A673 (cell line): ENCODE measurements at regions not wholly inside any gene's neighbourhood (a gene's known extent, or its start where the extent isn't known, plus 50 kb on each side); places are given as distances from the start of the nearest gene placed in this dataset.

Experiments used
- BruUV-seq: library from RNA; stranded (reverse); fragments of 400-500 nt; replicated peaks from 2 replicates; lab custom pipeline; 2021; lab: Mats Ljungman, UMichigan
- CTCF ChIA-PET: fragments of 300-600 bp; sonication (Branson Sonifier 250); formaldehyde crosslinking; loops from one replicate; lab custom pipeline; 2022; ENCODE audit warnings: antibody characterized with exemption; lab: Charles Lee
- POLR2A ChIA-PET: fragments of 300-600 bp; sonication (Branson Sonifier 250); formaldehyde crosslinking; loops from one replicate; lab custom pipeline; 2022; ENCODE audit warnings: antibody characterized with exemption; ENCODE audit not compliant: low non-redundant PET; lab: Charles Lee
- DNase-seq: peaks from one replicate; pipeline ENCODE4 v3.0.0-alpha.2; 2015; ENCODE audit warnings: low spot score
- H3K27ac ChIP-seq: fragments of 200-600 bp; sonication (generic); 2 replicates; pipeline ENCODE4 v1.5.1; 2016; ENCODE audit warnings: mixed run types, low read depth, mild to moderate bottlenecking, mixed read lengths, antibody characterized with exemption, low read length; ENCODE audit not compliant: poor library complexity, severe bottlenecking
- H3K27me3 ChIP-seq: fragments of 200-600 bp; sonication (generic); replicated peaks from 2 replicates; pipeline ENCODE4 v1.6.1; 2017; ENCODE audit warnings: mixed run types, low read depth, mild to moderate bottlenecking, mixed read lengths, antibody characterized with exemption, low read length; ENCODE audit not compliant: insufficient read depth, poor library complexity
- H3K36me3 ChIP-seq: fragments of 200-600 bp; sonication (generic); 2 replicates; pipeline ENCODE4 v1.6.1; 2016; ENCODE audit warnings: mixed run types, mild to moderate bottlenecking, mixed read lengths, antibody characterized with exemption, low read length; ENCODE audit not compliant: insufficient read depth, poor library complexity, severe bottlenecking
- H3K4me1 ChIP-seq: fragments of 200-600 bp; sonication (generic); 2 replicates; pipeline ENCODE4 v1.6.1; 2017; ENCODE audit warnings: mixed run types, mild to moderate bottlenecking, mixed read lengths, antibody characterized with exemption, low read length; ENCODE audit not compliant: insufficient read depth, poor library complexity, severe bottlenecking
- H3K4me3 ChIP-seq: fragments of 200-600 bp; sonication (generic); 2 replicates; pipeline ENCODE4 v1.5.1; 2016; ENCODE audit warnings: low read depth, mixed run types, mild to moderate bottlenecking, mixed read lengths, low read length; ENCODE audit not compliant: poor library complexity, severe bottlenecking
- H3K9me3 ChIP-seq: fragments of 200-600 bp; sonication (generic); 2 replicates; pipeline ENCODE4 v1.6.1; 2016; ENCODE audit warnings: mixed run types, low read depth, mild to moderate bottlenecking, mixed read lengths, antibody characterized with exemption, low read length; ENCODE audit not compliant: poor library complexity, severe bottlenecking
- EZH2 ChIP-seq: fragments of 200-600 bp; sonication (generic); IDR thresholded peaks from 2 replicates; pipeline ENCODE4 v1.6.1; 2017; ENCODE audit warnings: borderline replicate concordance, low read depth, mild to moderate bottlenecking, mixed read lengths, antibody characterized with exemption, low read length; ENCODE audit not compliant: poor library complexity, severe bottlenecking
- intact Hi-C: fragments of 100-400 bp; cut with micrococcal nuclease; formaldehyde crosslinking; loops from one replicate; pipeline ENCODE4 v1.10.0; 2022; ENCODE audit not compliant: unreplicated experiment
- TF ChIP-seq, protein P1 (sequence below): fragments of 300-800, 200-600 bp; sonication (generic); conservative IDR thresholded peaks from 2 replicates; pipeline ENCODE4 v1.5.1; 2017; ENCODE audit warnings: low read depth, mild to moderate bottlenecking, antibody characterized with exemption, low read length, moderate library complexity, mixed read lengths

GRCh38 chr5:23648656-23649055, 141.2 kb downstream of the PRDM9 start:
- Histone ChIP-seq H3K27me3 (no peaks in the 10 kb centered on the region), H3K36me3 (no peaks in the 10 kb centered on the region), H3K27ac (no peak overlapping the region), H3K9me3 (no peaks in the 10 kb centered on the region), H3K4me1 (no peaks in the 10 kb centered on the region), H3K4me3 (no peak overlapping the region)
- BruUV-seq: no TSS peak
- ChIA-PET CTCF (no interaction called here), POLR2A (no interaction called here)
- TF ChIP-seq EZH2: no peak
- TF ChIP-seq, protein P1, sequence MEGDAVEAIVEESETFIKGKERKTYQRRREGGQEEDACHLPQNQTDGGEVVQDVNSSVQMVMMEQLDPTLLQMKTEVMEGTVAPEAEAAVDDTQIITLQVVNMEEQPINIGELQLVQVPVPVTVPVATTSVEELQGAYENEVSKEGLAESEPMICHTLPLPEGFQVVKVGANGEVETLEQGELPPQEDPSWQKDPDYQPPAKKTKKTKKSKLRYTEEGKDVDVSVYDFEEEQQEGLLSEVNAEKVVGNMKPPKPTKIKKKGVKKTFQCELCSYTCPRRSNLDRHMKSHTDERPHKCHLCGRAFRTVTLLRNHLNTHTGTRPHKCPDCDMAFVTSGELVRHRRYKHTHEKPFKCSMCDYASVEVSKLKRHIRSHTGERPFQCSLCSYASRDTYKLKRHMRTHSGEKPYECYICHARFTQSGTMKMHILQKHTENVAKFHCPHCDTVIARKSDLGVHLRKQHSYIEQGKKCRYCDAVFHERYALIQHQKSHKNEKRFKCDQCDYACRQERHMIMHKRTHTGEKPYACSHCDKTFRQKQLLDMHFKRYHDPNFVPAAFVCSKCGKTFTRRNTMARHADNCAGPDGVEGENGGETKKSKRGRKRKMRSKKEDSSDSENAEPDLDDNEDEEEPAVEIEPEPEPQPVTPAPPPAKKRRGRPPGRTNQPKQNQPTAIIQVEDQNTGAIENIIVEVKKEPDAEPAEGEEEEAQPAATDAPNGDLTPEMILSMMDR: no peak
- intact Hi-C loops: no loop called here
- no peak for DNase-seq

DNA sequence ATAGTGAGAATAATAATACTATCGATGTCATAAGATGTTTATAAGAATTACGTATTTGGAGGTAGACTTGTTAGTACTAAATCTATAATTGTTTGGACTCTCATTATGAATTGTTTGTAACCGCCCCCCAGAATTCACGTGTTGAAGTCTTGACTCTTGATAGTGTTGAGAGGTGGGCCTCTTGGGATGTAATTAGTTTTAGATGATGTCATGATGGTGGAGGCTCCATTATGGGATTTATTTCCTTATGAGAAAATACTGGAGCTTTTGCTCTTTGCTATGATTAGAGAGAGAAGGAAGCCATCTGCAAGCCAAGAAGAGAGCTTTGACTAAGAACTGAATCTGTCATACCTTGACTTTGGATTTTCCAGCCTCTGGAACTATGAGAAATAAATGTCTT, 142.2 kb downstream of the PRDM9 start:
- Histone ChIP-seq H3K4me1 (no peaks in the 10 kb centered on the region), H3K27ac (no peak overlapping the region), H3K27me3 (no peaks in the 10 kb centered on the region), H3K4me3 (no peak overlapping the region), H3K9me3 (no peaks in the 10 kb centered on the region), H3K36me3 (no peaks in the 10 kb centered on the region)
- ChIA-PET POLR2A (no interaction called here), CTCF (no interaction called here)
- intact Hi-C loops: no loop called here
- no TSS peak for BruUV-seq
- no peak for TF ChIP-seq EZH2
- TF ChIP-seq, protein P1: no peak
- DNase-seq: no peak

- CTCF ChIA-PET: no interaction called here
- no TSS peak for BruUV-seq
- Histone ChIP-seq H3K36me3 (no peaks in the 10 kb centered on the region), H3K9me3 (no peaks in the 10 kb centered on the region), H3K4me3 (no peak overlapping the region), H3K4me1 (no peaks in the 10 kb centered on the region), H3K27ac (no peak overlapping the region), H3K27me3 (no peaks in the 10 kb centered on the region)
- intact Hi-C loops: no loop called here
- TF ChIP-seq, protein P1: no peak
- no peak for TF ChIP-seq EZH2
- POLR2A ChIA-PET: no interaction called here
- DNase-seq: no peak
These were observed 148.3 kb downstream of the PRDM9 start for GRCh38 chr5:23655674-23656073.
